Thyroid gland (tissue), 4 donors: ENCODE measurements at regions not wholly inside any gene's neighbourhood (a gene's known extent, or its start where the extent isn't known, plus 50 kb on each side); places are given as distances from the start of the nearest gene placed in this dataset.

Experiments
- POLR2A ChIP-seq, 2 donors: fragments of 450-650 bp; IDR thresholded peaks; one replicate each; pipeline ENCODE4 v1.6.1; 2017; ENCODE audit warnings: antibody characterized with exemption in 2 of 2, mild to moderate bottlenecking in 2 of 2, moderate library complexity in 1 of 2
- TF ChIP-seq, protein P1 (sequence below), 6 experiments: fragments of 200-600 bp in 3 of 6; fragments of 450-650 bp in 3 of 6; sonication (generic) in 3 of 6; IDR thresholded peaks; one replicate each; pipeline ENCODE4 v1.5.1; 2016 to 2019; ENCODE audit warnings: antibody characterized with exemption in 6 of 6, mild to moderate bottlenecking in 2 of 6, inconsistent platforms in 1 of 6, moderate library complexity in 1 of 6

DNA sequence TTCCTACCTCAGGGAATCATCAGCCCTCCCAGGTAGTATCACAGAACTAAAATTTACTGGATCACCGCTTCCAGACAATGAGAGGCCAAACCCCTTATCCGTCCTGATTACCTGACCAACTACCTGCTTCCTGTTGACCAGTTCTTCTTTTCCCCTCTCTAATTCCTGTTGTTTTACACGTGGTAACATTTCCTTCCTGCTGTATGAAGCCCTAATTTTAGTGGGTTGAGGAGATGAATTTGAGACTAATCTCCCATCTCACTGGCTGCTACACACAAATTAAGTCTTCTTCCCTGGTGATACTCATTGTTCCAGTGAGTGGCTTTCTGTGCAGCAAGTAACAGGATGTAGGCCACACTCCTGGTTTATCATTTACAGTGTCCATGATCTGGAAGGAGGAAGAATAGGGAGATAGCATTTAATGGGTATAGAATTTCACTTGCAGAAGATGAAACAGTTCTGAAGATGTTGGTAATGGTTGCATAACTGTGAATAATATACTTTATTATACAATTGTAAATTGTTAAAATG is 2112.9 kb downstream of the NCAM2 start:
- TF ChIP-seq POLR2A (IDR thresholded peaks at IDR 0.05): no peak
- TF ChIP-seq, protein P1, sequence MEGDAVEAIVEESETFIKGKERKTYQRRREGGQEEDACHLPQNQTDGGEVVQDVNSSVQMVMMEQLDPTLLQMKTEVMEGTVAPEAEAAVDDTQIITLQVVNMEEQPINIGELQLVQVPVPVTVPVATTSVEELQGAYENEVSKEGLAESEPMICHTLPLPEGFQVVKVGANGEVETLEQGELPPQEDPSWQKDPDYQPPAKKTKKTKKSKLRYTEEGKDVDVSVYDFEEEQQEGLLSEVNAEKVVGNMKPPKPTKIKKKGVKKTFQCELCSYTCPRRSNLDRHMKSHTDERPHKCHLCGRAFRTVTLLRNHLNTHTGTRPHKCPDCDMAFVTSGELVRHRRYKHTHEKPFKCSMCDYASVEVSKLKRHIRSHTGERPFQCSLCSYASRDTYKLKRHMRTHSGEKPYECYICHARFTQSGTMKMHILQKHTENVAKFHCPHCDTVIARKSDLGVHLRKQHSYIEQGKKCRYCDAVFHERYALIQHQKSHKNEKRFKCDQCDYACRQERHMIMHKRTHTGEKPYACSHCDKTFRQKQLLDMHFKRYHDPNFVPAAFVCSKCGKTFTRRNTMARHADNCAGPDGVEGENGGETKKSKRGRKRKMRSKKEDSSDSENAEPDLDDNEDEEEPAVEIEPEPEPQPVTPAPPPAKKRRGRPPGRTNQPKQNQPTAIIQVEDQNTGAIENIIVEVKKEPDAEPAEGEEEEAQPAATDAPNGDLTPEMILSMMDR (IDR thresholded peaks at IDR 0.05): no peak
